Spleen (tissue), 7 donors: ENCODE measurements at regions not wholly inside any gene's neighbourhood (a gene's known extent, or its start where the extent isn't known, plus 50 kb on each side); places are given as distances from the start of the nearest gene placed in this dataset.

ENCODE experiments used
- CTCF ChIP-seq, 11 experiments: fragments of 200-600 bp in 7 of 11; fragments of 450-650 bp in 4 of 11; sonication (generic) in 4 of 11; IDR thresholded peaks in 8 of 11; conservative IDR thresholded peaks in 3 of 11; 1 replicate in 7 of 11; 2 replicates in 4 of 11; pipeline versions ENCODE4 v1.4.0 to v1.8.0; 2016 to 2021; ENCODE audit warnings: antibody characterized with exemption in 11 of 11, inconsistent platforms in 4 of 11, mild to moderate bottlenecking in 1 of 11
- POLR2A ChIP-seq, 3 donors: fragments of 450-650 bp; IDR thresholded peaks; one replicate each; pipeline ENCODE4 v1.5.1; 2017; ENCODE audit warnings: antibody characterized with exemption in 3 of 3, mild to moderate bottlenecking in 1 of 3
- donor health status: DM: no; HTN: no; CAD: no; lungs with moderate emphysema.
- donor health status: DM: no; HTN: no; CAD: no.
- donor health status: DM: no; HTN: no; CAD: no.

GRCh38 chr9:1202512-1203280 lies 152.5 kb downstream of the DMRT2 start:
- TF ChIP-seq CTCF (IDR thresholded peaks at IDR 0.05 in 8 of 11, conservative IDR thresholded peaks at IDR 0.05 in 3 of 11) (no peak), POLR2A (IDR thresholded peaks at IDR 0.05) (no peak)
